SHP77 treated with DMSO at 0.1 percent for 48 hours (cell line): ENCODE measurements at regions not wholly inside any gene's neighbourhood (a gene's known extent, or its start where the extent isn't known, plus 50 kb on each side); places are given as distances from the start of the nearest gene placed in this dataset.

Experiments
- DNase-seq: peaks from one replicate; lab custom pipeline; 2025; lab: John Stamatoyannopoulos, UW

DNA sequence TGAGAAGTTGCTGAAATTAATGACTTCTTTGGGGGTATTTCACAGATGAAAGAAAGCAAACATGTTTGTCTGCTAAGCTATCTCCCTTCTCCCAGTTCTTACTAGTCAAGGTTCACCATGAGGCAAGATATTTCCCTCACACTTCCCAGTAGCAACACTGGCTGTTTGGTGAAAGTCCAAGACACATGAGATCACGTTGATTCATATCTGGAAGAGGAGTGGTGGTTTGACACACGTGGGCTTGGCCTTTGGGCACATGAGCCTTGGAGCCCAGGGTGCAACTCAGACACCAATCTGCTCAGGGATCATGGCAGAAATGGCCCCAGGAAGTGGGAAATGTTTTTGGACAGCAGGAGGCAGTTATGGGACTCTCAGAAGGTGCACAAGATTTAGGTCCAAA, 66.1 kb upstream of the APCDD1 start:
- no peak for DNase-seq

DNA sequence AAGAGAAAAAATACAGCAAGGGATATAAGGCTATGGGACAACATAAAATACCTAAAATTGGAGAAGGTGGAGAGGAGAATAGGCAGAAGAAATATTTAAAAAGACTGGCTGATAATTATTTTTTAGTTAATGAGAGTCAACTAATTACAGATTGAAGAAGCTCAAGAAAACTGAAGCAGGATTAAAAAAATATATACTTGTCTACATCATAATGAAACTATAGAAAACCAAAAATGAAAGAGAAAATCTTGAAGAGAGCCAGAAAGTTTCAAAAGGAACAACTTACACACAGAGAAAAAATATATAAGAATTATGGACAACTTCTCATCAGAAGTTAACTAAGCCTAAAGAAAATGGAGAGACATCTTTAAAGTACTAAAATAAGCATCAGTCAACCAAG, 62.9 kb upstream of the APCDD1 start:
- no peak for DNase-seq

DNA sequence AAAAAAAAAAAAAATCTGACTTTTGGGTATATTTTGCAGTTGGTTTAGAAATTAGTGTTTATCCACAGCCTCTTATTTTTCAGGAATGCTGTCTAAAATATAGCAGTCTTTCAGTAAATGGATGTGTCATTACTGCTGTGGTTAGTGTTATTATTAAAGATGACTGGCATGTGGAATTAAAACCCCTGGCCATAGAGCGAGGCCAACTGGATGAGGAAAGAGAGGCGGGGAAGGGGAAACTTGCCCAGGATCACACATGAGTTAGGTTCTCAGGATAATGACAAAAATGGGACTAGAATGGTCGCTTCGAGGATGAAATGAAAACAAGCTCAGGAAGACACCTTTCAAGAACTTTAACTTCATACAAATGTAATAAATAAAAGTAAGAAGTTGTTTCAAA, 57.4 kb upstream of the APCDD1 start:
- DNase-seq: no peak

DNA sequence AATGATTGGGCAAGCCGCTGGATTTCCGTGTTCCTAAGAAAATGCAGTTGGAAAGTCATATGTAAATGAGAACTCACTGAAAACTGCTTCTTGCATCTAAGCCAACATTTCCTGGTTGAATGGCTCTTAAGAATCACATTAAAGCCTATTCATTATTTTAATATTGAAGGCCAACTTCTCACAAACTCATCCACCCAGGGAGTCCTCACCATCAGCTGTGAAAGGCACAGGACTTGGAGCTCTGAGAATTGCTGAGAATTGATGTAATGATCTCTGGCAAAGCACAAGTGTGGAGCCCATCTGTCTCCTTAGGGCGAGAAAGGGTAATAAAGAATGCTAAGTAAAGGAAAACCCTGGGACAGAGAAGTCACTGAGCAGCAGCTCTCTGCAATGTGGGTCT, 55.9 kb upstream of the APCDD1 start:
- DNase-seq: no peak

DNA sequence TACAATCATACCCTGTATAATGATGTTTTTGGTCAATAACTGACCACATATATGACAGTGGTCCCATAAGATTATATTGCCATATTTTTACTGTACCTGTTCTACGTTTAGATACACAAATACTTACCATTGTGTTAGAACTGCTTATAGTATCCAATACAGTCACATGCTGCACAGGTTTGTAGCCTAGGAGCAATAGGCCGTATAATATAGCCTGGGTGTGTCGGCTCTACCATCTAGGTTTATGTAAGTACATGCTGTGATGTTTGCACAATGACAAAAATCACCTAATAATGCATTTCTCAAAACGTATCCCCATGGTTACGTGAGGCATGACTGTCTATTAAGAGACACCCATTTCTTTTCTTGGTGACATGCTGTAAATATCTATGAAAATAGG, 55.0 kb upstream of the APCDD1 start:
- DNase-seq: no peak

DNA sequence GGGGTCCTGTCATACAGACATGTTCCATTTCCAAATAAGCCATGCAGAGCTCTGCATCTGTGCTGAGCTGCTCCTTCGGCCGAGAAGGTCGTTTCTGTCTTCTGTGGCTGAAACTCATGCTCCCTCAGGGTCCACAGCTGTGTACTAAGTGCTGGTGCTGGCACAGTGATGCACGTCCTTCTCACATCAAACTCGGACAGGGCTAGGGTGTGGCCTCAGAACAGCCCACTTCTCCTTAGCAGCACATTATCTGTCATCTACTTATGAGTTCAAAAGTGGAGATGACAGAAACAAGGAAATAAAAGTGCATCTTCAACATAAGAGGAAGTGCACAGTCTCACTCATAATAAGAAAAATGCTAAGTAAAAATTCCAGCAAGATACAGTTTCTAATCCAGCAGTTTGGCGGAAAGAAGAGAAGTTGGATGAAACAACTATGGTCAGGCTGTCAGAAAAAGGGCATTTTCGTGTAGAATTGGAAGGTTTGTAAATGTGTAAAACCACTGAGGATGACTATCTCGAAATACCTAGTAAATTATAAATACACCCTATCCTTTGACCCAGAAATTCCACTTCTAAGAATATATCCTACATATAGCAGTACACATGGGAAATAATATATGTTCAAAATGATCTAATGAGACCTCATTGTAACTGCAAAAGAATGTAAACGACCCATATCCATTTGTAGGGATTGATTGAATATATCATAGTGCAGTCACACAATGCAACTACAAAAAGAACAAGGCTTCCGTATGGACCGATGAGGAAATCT, 53.7 kb upstream of the APCDD1 start:
- no peak for DNase-seq

DNA sequence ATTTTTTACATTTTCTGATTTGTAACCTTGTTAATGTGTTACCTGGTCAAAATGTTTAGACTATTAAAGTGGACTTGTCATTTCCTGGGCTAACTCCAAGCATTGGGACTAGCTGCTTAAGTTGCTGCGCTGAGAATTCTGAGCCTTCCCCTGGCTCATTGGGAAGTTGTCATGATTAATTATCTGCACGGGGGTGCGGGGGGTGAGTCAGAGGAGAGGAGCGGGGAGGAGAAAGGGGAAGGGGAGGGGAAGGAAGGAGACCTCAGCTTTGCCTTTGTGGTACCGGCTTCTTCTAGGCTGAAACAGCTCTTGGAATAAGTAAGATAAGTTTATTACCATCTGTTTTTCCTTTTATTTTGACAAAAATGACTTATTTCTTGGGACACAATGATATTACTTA, 52.9 kb upstream of the APCDD1 start:
- no peak for DNase-seq

DNA sequence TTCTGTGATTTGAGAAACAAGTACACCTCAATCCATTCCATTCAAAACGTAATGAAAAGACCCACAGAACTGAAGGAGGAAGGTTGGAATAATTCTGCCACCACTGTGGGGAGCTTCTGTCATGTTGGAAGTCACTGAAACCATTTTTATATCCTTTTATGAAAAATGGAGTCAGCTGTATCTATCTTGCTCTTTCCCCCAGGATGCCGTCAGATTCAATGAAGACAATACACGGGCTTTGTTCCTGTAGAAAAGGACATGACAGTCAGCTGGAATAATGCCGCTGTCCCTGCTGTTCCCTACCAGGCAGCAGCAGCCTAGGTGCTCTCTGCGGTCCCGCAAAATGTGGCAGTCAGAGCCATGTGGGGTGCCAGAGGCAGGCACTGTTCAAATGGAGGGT, 52.5 kb upstream of the APCDD1 start:
- DNase-seq: no peak

DNA sequence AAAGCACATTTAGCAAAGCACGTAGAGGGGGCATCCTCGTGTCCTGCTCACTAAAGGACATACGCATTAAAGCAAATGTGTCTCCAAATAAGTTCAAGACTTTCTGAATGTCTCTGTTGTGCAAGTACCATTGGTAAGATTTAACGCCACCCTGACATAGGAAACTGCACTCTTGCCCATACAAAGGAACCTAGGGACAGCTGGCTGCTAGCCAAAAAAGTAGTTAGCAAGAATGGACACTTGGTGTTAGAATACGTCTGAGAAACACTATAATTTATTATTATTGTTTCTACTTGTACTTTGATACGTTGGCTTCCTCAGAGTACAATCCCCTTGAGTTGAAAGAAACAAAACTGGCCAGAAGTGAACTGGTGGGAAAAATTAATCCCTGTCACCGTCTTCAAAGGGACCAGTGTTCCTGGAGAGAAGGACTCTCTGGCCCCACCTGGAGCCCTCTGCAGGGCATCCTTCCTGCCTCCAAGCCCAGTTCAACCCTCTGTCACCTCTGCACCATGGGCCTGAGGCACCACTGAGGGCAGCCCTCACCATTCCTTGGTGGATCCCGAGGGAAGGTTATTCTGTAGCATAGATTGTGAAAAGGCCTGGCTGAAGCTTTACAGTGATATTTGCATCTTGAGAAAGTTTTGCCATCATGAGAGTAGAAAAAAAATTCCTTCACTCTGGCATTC, 51.4 kb upstream of the APCDD1 start:
- no peak for DNase-seq

DNA sequence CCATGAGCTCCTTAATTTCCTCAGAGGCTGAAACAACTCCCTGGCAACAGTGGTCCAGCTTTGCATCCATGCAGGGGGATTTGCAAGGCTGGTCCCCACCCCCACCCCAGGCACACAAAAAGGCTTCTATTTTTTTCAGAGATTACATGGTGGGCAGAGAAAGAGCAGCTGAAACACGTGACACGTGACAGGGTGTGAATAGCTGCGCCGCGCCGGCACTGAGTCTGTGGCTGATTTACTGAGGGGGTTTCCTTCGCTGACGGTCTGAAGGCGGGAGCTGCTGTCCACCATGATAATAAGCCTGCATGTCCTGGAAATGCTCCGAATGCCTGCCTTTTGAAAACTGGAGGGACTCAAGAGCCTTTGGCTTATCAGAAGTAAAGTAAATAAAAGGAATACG, 50.7 kb upstream of the APCDD1 start:
- no peak for DNase-seq

DNA sequence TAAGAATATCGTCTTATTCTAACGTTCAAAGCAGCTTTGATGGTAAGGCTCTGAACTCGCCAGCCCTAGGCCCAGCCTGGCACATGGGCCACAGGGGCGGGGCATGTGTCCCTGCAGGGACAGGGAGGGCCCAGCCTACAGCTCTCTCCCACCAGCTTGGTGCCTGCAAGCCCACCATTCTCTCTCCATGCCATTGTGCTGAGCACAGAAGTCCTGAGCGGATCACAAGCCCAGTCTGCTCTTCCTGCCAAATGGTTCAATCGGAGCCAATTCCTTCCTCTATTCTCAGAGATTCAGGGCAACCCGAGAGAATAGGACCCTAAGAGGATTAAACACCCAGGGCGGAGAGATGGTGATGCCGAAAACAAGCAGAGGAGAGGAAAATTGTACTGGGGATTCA, 50.3 kb upstream of the APCDD1 start:
- no peak for DNase-seq
